NCI-H146 (cell line): ENCODE measurements at regions not wholly inside any gene's neighbourhood (a gene's known extent, or its start where the extent isn't known, plus 50 kb on each side); places are given as distances from the start of the nearest gene placed in this dataset.

Experiments used
- DNase-seq: peaks from one replicate; lab custom pipeline; 2025; lab: John Stamatoyannopoulos, UW

DNA sequence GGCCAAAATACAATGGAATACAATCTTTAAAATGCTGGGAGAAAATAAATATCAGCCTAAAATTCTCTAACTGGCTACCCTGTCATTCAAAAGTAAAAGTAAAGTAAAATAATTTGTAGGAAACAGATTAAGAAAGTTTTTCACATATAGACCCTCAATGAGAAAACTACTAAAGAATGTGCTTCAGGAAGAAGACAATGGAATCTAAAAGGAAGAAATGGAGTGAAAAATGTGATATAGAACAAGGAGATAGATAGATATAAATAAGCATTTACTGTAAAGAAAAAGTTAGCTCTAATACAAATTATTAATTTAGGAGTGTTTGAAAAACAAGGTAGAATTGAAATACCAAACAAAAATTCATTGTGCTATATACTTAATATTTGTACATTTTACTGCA, 368.6 kb upstream of the MPDZ start:
- no peak for DNase-seq

GRCh38 chr9:13646500-13647021, 367.1 kb upstream of the MPDZ start:
- no peak for DNase-seq

DNA sequence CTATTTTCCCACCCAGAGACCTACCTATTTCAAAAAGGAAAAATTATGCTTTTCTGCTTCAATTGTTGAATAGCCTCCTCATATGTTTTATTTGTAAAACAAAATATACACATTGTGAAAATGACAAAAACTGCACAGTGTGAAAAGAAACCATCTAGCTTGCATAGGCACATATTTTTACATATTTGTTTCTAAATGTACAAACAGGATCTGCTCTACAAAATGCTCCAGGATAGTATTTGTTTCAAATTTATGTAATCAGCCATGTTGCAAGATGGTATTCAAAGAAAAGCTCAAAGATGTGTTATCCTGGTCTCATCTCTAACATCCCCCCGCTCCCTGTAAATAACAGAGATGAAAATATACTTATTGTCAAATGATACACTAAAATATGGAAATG, 366.1 kb upstream of the MPDZ start:
- DNase-seq, result no peak

DNA sequence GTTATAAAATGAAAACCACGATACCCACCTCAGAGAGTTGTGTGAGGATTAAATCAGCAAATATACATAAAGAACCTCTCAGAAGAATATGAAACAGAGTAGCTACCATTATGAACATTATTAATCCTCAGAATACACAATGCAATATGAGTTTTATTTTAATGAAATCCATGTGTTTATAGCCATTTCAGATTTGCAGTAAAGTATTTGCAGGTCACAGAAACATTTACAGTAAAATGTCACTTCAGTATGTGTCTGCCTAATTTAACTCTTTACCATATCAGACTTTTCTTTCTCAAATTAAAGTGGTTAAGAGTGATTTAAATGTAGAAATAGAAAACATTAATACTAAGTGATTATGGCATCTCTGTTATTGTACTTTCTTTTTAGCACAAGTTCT, 365.2 kb upstream of the MPDZ start:
- DNase-seq, result no peak

GRCh38 chr9:13642646-13643045, 363.2 kb upstream of the MPDZ start:
- no peak for DNase-seq

DNA sequence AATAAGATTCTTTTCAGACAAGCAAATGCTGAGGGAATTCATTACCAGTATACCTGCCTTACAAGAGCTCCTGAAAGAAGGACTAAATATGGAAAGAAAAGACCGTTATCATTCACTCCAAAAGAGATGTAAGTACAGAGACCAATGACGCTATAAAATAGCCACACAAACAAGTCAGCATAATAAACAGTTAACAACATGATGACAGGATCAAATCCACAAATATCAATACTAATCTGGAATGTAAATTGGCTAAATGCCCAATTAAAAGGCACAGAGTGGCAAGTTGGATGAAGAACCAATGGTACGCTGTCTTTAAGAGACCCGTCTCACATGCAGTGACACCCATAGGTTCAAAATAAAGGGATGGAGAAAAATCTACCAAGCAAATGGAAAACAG, 349.6 kb upstream of the MPDZ start:
- no peak for DNase-seq

- no peak for DNase-seq
Measured at GRCh38 chr9:13628526-13628925, 349.0 kb upstream of the MPDZ start.

GRCh38 chr9:13627502-13627901, 348.0 kb upstream of the MPDZ start:
- no peak for DNase-seq

GRCh38 chr9:13627071-13627470, 347.6 kb upstream of the MPDZ start:
- DNase-seq, result no peak

DNA sequence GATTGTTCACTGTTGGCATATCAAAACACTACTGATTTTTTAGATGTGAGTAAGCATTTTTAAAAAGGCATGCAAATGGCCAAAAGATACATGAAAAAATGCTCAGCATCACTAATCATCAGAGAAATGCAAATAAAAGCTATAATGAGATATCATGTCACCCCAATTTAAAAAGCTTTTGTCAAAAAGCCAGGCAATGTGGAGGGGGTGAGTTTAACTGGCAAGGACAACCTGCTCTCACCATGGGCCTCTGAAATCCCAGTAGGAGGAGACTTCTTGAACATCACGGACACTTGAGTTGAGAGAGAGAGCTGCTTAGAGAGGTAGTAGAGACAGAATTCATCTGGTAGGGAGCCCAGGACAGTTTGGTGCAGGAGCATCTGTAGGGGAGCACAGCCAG, 347.1 kb upstream of the MPDZ start:
- DNase-seq, result no peak

DNA sequence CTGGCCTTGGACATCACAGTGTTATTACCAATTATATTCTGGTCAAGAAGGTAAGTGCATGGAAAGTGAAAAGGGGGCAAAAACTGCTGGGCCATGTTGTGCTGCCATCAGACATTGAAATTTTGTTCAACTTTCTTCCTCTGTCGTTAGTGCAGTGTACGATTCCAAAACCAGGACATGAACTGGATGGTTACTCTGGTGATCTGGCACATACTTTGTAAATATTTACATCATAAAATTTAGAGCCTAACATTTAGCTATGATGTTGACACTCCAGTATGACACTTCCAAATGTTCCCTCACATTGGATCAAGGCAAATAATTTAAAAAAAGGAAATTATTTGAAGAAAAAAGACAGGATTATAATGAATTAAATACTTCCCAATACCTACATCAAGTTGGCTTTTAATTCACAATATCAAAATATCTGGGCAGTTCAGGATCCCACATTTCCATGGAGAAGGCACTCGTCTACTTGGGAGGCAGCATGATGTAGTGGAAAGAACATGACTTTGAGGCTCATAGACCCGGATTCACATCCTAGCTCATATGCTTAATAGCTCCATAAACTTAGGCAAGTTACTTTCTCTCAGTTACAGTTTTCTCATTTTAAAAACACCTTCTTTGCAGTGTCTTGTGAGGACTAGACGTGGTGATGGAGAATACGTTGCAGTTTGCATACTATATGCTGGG, 342.5 kb upstream of the MPDZ start:
- DNase-seq, result no peak

GRCh38 chr9:13616491-13617035, 337.1 kb upstream of the MPDZ start:
- DNase-seq, result no peak

GRCh38 chr9:13615660-13616490, 336.4 kb upstream of the MPDZ start:
- no peak for DNase-seq

- no peak for DNase-seq
Measured at GRCh38 chr9:13614060-13614459, 334.6 kb upstream of the MPDZ start.

GRCh38 chr9:13613296-13613695, 333.8 kb upstream of the MPDZ start:
- no peak for DNase-seq

DNA sequence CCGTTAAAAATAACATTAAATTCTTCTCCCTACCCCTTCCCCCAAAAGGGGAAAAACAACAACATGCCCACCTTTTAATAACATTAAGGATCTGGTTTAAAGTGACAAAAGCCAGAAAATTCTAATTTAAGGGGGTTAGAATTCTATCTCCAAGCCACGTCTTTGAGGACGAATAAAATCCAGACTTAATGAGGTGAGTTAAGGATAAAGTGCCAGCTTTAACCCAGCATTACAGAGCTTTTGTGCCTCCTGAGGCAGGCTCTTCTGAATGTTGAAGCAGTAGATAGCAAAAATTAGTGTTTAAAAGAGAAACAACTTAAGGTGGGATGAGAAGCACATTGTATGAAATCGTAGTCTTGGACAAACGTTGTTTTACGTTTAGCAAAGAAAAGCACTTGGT, 329.0 kb upstream of the MPDZ start:
- no peak for DNase-seq

GRCh38 chr9:13607481-13608441, 328.3 kb upstream of the MPDZ start:
- peak; percentile 46 for DNase-seq

DNA sequence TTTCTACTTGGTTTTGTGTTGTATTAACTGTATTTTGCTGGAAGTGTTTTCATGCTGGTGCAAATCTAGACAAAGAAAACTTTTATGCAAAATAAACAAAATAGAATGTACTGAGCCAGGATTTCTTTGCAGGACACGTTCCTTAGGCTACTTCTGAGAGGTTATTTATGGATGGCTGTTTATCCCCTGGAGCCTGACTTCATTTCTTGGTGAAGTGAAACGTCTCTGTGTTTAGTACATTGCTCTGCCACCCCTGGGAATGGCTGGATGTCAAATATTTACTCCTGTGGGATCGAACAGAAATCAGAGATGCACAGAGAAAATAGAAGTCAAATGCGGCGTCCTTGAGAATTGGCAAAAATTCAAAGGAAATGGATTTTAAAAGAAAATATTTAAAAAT, 327.1 kb upstream of the MPDZ start:
- no peak for DNase-seq

GRCh38 chr9:13603921-13604320, 324.4 kb upstream of the MPDZ start:
- DNase-seq, result no peak

- DNase-seq, result no peak
Measured at GRCh38 chr9:13598738-13599137, 319.2 kb upstream of the MPDZ start.

GRCh38 chr9:13597427-13597826, 317.9 kb upstream of the MPDZ start:
- DNase-seq, result no peak

DNA sequence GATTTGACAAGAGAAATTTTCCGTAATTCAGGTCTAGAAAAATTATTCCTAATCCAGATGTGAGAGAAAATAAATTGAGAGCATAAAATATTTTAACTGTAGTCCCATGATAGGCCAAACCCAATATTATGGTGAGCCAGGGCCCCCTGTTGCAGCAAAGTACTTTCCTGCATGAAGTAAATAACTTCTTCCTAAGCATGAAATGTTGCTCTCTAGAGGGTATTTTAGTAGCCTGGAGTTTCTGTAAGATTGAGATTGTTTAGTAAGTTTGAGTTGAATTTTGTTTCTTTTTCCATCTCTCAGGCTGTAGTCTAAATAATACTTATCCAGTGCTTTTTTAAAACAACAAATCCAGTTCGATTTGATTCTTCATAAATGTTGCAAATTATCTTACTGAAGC, 317.5 kb upstream of the MPDZ start:
- DNase-seq, result no peak
